IMR-90 (cell line): ENCODE measurements at regions not wholly inside any gene's neighbourhood (a gene's known extent, or its start where the extent isn't known, plus 50 kb on each side); places are given as distances from the start of the nearest gene placed in this dataset.

Experiments
- ATAC-seq: fragments of 200-7000 bp; cut with Tn5 transposase; 2 replicates; pipeline ENCODE4 v1.9.1; 2020; ENCODE audit warnings: low read depth, mild to moderate bottlenecking, moderate library complexity
- BruUV-seq: library from RNA; stranded (reverse); fragments of 400-500 nt; replicated peaks from 2 replicates; lab custom pipeline; 2021; lab: Mats Ljungman, UMichigan
- CTCF ChIA-PET: fragments of 300-600 bp; formaldehyde crosslinking; extraction: SDS; loops from one replicate; lab custom pipeline; 2021; ENCODE audit warnings: antibody characterized with exemption; lab: Yijun Ruan, JAX
- POLR2A ChIA-PET: fragments of 300-600 bp; sonication (Branson Sonifier 250); formaldehyde crosslinking; loops from one replicate; lab custom pipeline; 2022; ENCODE audit warnings: antibody characterized with exemption; ENCODE audit not compliant: unreplicated experiment; lab: Charles Lee
- DNase-seq: peaks from one replicate; pipeline ENCODE4 v3.0.0; 2013
- H2AFZ ChIP-seq: replicated peaks from 2 replicates; pipeline ENCODE3; 2013; ENCODE audit warnings: low read length, mild to moderate bottlenecking; ENCODE audit not compliant: poor library complexity
- H2AK5ac ChIP-seq: 2 replicates; pipeline ENCODE4 v1.6.1; 2013; ENCODE audit warnings: low read depth, low read length, inconsistent platforms
- H2AK9ac ChIP-seq: replicated peaks from 2 replicates; pipeline ENCODE3; 2013; ENCODE audit warnings: mild to moderate bottlenecking, low read depth, low read length, moderate library complexity; ENCODE audit not compliant: poor library complexity
- H2BK120ac ChIP-seq: 2 replicates; pipeline ENCODE4 v1.6.1; 2013; ENCODE audit warnings: low read depth, low read length, inconsistent platforms
- H2BK15ac ChIP-seq: 3 replicates; pipeline ENCODE4 v1.6.1; 2013; ENCODE audit warnings: low read depth, low read length, inconsistent platforms
- H2BK20ac ChIP-seq: 2 replicates; pipeline ENCODE4 v1.6.1; 2013; ENCODE audit warnings: low read depth, mild to moderate bottlenecking, inconsistent platforms, low read length, moderate library complexity
- H2BK5ac ChIP-seq: 2 replicates; pipeline ENCODE4 v1.6.1; 2013; ENCODE audit warnings: mild to moderate bottlenecking, low read depth, low read length, inconsistent platforms; ENCODE audit not compliant: poor library complexity, severe bottlenecking
- H3K14ac ChIP-seq: replicated peaks from 2 replicates; pipeline ENCODE4 v1.6.1; 2013; ENCODE audit warnings: low read depth, low read length, inconsistent platforms
- H3K18ac ChIP-seq: 2 replicates; pipeline ENCODE4 v1.6.1; 2013; ENCODE audit warnings: low read depth, low read length, control low read depth
- H3K23ac ChIP-seq: 2 replicates; pipeline ENCODE4 v1.6.1; 2013; ENCODE audit warnings: low read depth, low read length, inconsistent platforms
- H3K27ac ChIP-seq: 2 replicates; pipeline ENCODE4 v1.5.1; 2013; ENCODE audit warnings: mild to moderate bottlenecking, control low read depth, low read length; ENCODE audit not compliant: insufficient read depth
- H3K27me3 ChIP-seq: 2 replicates; pipeline ENCODE4 v1.6.1; 2013; ENCODE audit warnings: low read length; ENCODE audit not compliant: control insufficient read depth, insufficient read depth
- H3K36me3 ChIP-seq: 2 replicates; pipeline ENCODE4 v1.6.1; 2013; ENCODE audit warnings: low read length, mixed read lengths; ENCODE audit not compliant: control insufficient read depth, insufficient read depth
- H3K4ac ChIP-seq: 2 replicates; pipeline ENCODE4 v1.6.1; 2013; ENCODE audit warnings: low read depth, low read length, inconsistent platforms
- H3K4me1 ChIP-seq: 2 replicates; pipeline ENCODE4 v1.6.1; 2013; ENCODE audit warnings: low read length, mixed read lengths; ENCODE audit not compliant: control insufficient read depth, insufficient read depth
- H3K4me2 ChIP-seq: 2 replicates; pipeline ENCODE4 v1.6.1; 2013; ENCODE audit warnings: low read depth, mild to moderate bottlenecking, control low read depth, low read length, moderate library complexity
- H3K4me3 ChIP-seq: 2 replicates; pipeline ENCODE4 v1.5.1; 2013; ENCODE audit warnings: low read depth, mild to moderate bottlenecking, control low read depth, low read length, moderate library complexity; ENCODE audit not compliant: insufficient read depth
- H3K56ac ChIP-seq: 2 replicates; pipeline ENCODE4 v1.6.1; 2013; ENCODE audit warnings: low read length, inconsistent platforms; ENCODE audit not compliant: insufficient read depth; ENCODE audit errors: extremely low read depth
- H3K79me1 ChIP-seq, 2 experiments: 2 replicates each; pipeline ENCODE4 v1.6.1; 2013; ENCODE audit warnings: low read length in 2 of 2, inconsistent platforms in 1 of 2, low read depth in 1 of 2
- H3K9ac ChIP-seq: 2 replicates; pipeline ENCODE4 v1.6.1; 2013; ENCODE audit warnings: low read depth, low read length, control low read depth
- H3K9me1 ChIP-seq: 2 replicates; pipeline ENCODE4 v1.6.1; 2013; ENCODE audit warnings: low read length, inconsistent platforms; ENCODE audit not compliant: insufficient read depth
- H3K9me3 ChIP-seq: 2 replicates; pipeline ENCODE4 v1.6.1; 2013; ENCODE audit warnings: low read length; ENCODE audit not compliant: control insufficient read depth, insufficient read depth
- H4K20me1 ChIP-seq: 2 replicates; pipeline ENCODE4 v1.6.1; 2013; ENCODE audit warnings: low read length, inconsistent platforms; ENCODE audit not compliant: insufficient read depth
- H4K5ac ChIP-seq: 2 replicates; pipeline ENCODE4 v1.6.1; 2013; ENCODE audit warnings: mild to moderate bottlenecking, low read depth, low read length, control low read depth
- H4K8ac ChIP-seq, 2 experiments: 2 replicates each; pipeline ENCODE4 v1.6.1; 2013; ENCODE audit warnings: low read depth in 2 of 2, low read length in 2 of 2, control low read depth in 1 of 2, inconsistent platforms in 1 of 2
- H4K91ac ChIP-seq: 2 replicates; pipeline ENCODE4 v1.6.1; 2013; ENCODE audit warnings: low read depth, low read length, inconsistent platforms; ENCODE audit not compliant: insufficient read depth
- MAZ ChIP-seq: IDR thresholded peaks from 2 replicates; pipeline ENCODE4 v1.6.1; 2012; ENCODE audit warnings: low read depth, mild to moderate bottlenecking, low read length, improper control_type of control experiment, moderate library complexity, borderline replicate concordance
- WGBS, 2 experiments: methylation state at CpG; one replicate each; pipeline versions ENCODE4 v1.1.5 to v1.1.7; 2013; ENCODE audit warnings: missing lambda C conversion rate in 2 of 2; ENCODE audit not compliant: insufficient read length in 1 of 2; ENCODE audit errors: extremely low coverage in 2 of 2; 5-methylcytosine and 5-hydroxymethylcytosine counted together
- dilution Hi-C: fragments of 300-500 bp; cut with HindIII; formaldehyde crosslinking; loops from one replicate; pipeline ENCODE4 v1.14.3; 2018; ENCODE audit warnings: low sequenced_read_pairs; ENCODE audit not compliant: unreplicated experiment
- in situ Hi-C: fragments of 300-500 bp; cut with MboI; formaldehyde crosslinking; loops from 3 replicates; pipeline ENCODE4 v1.14.3; 2019; ENCODE audit warnings: low sequenced_read_pairs, inconsistent platforms, mixed read lengths
- intact Hi-C: fragments of 100-400 bp; cut with micrococcal nuclease; formaldehyde crosslinking; loops from 2 replicates; pipeline ENCODE4 v1.10.0; 2022

- Histone ChIP-seq H3K27ac (no peak overlapping the region), H2BK20ac (no peak overlapping the region), H2AFZ (no peak overlapping the region), H3K4me3 (no peak overlapping the region), H2BK5ac (no peak overlapping the region), H3K4me2 (no peak overlapping the region), H2BK120ac (no peak overlapping the region), H3K4ac (no peak overlapping the region), H3K18ac (no peak overlapping the region), H2AK9ac (no peak overlapping the region), H4K5ac (no peak overlapping the region), H4K91ac (no peak overlapping the region), H3K36me3 (no peaks in the 10 kb centered on the region), H3K23ac (no peak overlapping the region), H2AK5ac (no peak overlapping the region), H3K27me3 (no peaks in the 10 kb centered on the region), H3K14ac (no peak overlapping the region), H3K9me3 (peaks cover 2% of the 10 kb centered on the region; the same call in 1 of the 2 replicates), H3K4me1 (no peaks in the 10 kb centered on the region), H4K20me1 (no peaks in the 10 kb centered on the region; the same call in 1 of the 2 replicates), H2BK15ac (no peak overlapping the region), H3K9ac (no peak overlapping the region), H3K79me1 (no peaks in the 10 kb centered on the region), H4K8ac (no peak overlapping the region), H3K56ac (no peak overlapping the region), H3K9me1 (no peaks in the 10 kb centered on the region)
- CTCF ChIA-PET, result no interaction called here
- in situ Hi-C loops (no loop called here), intact Hi-C loops (no loop called here), dilution Hi-C loops (no loop called here)
- no TSS peak for BruUV-seq
- TF ChIP-seq MAZ, result no peak
- POLR2A ChIA-PET, result no interaction called here
- DNase-seq (no peak), ATAC-seq (no peak)
- WGBS, 2 experiments, result 58% methylated on average over 2 of the region's 3 CpGs; no CpG with 5 or more reads in 1 of the 2 experiments
Measured at GRCh38 chrX:55996649-55997048, 235.5 kb upstream of the KLF8 start.
